Hematopoietic multipotent progenitor cell treated with erythropoietin and hydrocortisone succinate and interleukin-3 and kit ligand, for 15 days (in vitro differentiated cells): ENCODE measurements at regions not wholly inside any gene's neighbourhood (a gene's known extent, or its start where the extent isn't known, plus 50 kb on each side); places are given as distances from the start of the nearest gene placed in this dataset.

Source experiments
- DNase-seq: peaks from one replicate; pipeline ENCODE4 v3.0.0-alpha.2; 2015; ENCODE audit warnings: low spot score

DNA sequence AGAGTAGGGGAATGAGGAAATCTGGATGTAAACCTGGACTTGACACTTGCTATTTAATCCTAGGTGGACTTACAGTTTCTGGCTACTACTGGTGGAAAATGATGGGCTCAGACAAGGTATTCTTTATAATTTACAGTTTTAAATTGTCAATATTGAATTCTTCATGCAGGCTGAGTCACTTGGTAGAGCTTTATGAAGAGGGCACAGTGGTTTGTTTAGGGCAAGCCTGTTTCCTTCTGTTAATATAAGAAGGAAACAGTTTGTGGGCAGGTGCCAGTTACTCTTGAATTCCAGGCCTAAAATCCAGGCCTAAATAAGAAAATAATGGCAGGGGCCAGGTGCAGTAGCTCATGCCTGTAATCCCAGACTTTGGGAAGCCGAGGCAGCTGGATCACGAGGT is 355.8 kb upstream of the RGS6 start:
- no peak for DNase-seq

DNA sequence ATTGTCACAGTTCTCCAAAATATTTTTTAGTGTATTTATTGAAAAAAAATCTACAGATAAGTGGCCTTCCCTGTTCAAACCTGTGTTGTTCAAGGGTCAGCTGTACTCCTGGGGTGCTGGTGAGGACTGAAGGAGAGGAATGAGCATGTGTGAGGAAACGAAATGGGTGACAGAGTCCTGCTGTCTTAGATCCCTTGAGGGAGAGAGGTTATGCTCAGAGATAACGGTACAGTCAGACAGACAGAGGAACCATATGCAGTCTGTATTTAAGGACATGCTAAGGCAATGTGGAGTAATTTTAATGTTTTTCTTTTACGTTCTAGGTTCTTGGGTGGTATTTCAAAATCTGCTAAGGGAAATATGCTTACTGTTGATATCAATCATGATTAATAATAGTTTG is 352.9 kb upstream of the RGS6 start:
- DNase-seq: no peak

DNA sequence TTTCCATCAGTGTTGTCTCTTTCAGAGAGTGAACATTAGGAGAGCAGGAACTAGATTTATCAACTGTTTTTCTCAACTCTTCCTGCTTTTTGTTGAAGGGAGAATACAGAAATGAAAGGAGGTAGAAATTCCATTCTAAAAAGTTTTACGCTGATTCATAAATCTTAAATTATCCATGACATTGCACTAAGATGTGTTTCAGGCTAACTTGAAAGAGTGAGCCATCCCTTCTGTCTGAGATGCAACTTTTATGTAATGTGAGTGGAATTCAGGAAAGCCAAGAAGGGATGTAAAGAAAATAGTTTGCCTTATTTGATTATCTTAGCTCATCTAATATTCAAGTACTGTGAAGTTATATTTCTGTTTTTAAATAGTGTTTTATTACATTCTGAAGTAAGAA is 349.5 kb upstream of the RGS6 start:
- DNase-seq: no peak

DNA sequence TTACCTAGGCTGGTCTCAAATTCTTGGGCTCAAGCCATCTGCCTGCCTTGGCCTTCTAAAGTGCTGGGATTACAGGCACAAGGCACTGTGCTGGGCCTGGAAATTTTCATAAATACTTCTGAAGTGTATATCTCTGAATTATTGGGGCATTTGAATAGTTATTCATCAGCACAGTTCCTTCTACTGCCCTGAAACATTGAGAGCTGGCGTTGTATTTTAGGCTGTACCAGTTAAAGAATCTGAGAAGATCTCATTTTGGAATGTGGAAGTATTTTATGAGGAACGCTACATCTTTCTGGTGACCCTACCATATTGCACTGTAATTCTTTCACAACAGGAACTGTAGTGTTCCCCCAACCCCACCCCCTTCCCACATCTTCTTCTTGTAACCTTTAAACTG is 349.0 kb upstream of the RGS6 start:
- DNase-seq: no peak

DNA sequence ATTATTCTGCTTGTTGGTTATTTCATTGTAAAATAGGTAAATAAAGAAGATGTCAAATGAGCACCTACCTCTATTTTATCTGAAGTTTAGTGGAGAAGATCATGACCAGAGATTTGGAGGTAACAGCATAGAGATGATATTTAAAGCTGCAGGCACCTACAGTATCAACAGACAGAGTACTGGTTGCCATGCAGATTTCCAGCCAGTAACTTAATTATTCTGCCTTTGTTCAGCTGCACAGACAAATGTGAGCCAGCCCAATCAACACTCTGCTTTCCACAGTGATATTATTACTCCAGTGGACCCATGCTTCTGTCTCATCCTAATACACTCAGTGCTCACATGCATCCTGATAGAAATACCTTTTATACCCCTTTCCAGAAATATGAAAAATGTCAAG is 348.5 kb upstream of the RGS6 start:
- no peak for DNase-seq

DNA sequence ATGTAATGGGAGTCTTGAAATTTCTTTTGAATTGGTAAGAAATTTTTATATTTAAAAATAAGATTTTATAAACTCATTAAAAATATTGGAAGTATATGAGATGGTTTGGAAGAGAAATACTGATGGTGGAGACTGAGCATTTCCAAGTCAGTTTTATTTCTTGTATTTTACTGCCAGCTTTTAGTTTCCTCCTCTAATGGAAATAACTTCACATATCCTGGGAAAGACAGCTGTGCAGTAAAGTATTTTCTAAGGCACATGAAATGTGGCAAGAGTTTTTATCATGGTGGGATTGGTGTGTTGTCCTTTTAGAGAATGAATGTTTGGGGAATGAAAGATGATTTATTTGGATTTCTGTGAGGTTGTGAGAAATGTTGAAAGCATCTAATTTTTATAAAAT is 346.9 kb upstream of the RGS6 start:
- no peak for DNase-seq

DNA sequence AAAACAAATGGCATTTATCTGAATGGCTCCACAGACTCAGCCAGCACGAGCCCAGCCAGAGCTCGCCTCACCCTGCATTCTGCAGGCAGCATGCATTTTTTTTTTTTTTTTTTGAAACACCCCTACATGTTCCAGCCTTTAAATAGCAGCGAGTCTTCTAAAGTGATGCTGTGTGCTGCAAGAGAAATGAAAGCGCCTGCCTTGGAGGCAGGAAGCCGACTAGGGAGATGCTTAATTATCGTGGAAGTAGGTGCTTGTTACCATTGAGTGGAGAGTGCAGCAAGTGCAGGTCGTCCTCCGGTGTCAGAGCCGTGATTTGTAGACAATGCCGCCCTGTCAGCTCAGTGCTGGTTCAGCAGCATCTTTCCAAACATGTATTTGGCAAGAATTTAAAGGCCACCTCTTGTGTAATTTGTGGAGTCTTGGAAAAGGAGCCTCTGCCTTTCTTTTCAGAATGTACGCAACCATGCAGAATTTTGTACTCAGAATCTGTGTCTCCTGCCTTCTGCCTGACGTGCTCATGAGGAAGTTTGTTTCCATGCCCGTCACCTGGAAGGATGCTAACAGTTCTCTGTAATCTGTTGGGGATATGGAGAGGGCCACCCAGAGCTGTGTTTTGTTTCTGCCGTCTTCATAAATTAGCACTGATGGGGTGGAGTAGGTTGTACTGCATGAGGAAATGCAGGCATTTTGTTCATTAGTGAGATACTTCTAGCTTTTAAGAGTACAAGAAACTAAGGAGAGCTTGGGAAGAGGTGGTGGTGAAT is 345.9 kb upstream of the RGS6 start:
- no peak for DNase-seq

DNA sequence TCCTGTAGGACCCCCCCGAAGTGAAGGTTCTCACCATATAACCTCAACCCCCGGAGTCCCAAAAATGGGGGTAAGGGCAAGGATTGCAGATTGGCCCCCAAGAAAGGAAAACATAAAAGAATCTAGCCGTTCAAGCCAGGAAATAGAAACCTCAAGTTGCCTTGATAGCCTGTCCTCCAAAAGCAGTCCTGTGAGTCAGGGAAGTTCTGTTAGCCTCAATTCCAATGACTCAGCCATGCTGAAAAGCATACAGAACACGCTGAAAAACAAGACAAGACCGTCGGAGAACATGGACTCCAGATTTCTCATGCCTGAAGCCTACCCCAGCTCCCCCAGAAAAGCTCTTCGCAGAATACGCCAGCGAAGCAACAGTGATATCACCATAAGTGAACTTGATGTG is 344.2 kb upstream of the RGS6 start:
- DNase-seq: no peak

DNA sequence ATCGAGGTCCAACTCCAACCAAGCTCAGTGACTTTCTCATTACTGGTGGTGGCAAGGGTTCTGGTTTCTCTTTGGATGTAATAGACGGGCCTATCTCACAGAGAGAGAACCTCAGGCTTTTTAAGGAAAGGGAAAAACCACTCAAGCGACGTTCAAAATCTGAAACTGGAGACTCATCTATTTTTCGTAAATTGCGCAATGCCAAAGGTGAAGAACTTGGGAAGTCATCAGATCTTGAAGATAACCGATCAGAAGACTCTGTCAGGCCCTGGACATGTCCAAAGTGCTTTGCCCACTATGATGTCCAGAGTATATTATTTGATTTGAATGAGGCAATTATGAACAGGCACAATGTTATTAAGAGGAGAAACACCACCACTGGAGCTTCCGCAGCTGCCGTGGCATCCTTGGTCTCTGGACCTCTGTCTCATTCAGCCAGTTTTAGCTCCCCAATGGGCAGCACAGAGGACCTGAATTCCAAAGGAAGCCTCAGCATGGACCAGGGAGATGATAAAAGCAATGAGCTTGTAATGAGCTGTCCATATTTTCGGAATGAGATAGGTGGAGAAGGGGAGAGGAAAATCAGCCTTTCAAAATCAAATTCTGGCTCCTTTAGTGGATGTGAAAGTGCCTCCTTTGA is 343.5 kb upstream of the RGS6 start:
- DNase-seq: no peak

DNA sequence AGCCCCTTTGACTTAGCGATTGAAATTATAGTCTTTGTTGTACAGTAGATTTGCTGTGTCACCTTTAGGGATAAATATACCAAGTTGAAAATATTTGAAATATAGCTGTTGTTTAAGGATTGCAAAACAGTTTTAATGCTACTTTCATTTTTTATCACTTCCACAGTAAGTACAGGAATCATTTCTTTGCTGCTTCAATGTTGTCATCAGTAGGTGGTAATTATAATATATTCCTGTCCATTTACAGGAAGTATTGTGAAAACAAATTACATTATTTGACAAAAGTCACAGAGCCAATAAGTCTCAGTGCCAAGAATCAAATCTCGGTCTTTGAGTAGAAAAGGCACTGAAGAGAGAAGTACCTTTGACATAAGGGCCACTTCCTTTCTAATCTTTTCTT is 342.6 kb upstream of the RGS6 start:
- no peak for DNase-seq

DNA sequence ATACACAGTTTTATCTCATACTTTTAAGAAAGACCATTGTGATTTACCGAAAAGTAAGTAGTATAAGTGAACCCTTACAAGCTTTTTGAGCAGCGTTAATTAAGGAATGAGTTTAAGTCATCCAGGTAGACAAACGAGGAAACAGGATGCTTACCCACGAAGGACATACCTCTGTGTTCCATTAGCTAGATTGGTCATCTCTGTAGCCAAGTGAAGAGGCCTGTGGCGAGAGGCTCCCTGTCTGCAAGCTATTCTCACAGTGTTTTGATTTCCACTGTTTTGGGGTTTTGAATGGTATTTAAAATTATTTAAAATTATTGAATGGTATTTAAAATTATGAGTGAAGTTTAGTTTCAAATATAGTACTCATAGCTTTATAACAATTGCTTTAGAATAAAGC is 342.1 kb upstream of the RGS6 start:
- no peak for DNase-seq

DNA sequence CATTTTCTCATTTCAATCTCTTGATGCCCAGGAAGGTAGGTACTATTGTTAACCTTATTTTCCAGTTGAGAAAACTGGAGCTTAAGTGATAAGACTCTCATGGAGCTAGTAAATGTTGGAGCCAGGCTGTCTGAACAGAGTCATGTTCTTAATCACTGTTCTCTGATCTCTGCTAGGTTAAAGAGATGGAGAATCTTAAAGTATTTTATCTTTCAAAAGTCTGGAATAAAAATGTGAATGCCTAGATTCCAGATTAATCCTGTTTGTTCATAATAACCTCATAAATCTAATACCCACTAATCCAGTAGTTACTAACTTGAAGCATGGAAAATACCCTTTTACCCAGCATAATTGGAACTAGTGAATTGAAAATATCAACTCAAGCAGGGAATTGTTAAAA is 341.0 kb upstream of the RGS6 start:
- DNase-seq: no peak

DNA sequence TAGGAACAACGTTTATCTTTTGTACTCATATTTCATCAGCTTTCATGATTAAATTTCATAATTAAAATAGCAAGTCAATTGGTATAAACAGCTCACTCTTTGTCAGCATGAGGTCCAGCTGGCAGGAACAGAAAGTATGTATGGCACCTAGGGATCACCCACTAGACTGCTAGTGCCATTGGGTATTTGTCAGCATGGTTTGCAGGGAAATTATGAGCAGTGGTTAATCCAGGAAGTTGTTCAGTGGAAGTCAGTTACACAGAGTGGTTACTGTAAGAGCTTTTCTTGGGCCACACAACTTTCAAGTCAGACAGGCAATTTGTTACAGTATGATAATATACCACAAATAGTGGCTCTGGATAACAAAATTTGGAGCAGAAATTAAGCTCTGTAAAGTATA is 340.3 kb upstream of the RGS6 start:
- DNase-seq: no peak

DNA sequence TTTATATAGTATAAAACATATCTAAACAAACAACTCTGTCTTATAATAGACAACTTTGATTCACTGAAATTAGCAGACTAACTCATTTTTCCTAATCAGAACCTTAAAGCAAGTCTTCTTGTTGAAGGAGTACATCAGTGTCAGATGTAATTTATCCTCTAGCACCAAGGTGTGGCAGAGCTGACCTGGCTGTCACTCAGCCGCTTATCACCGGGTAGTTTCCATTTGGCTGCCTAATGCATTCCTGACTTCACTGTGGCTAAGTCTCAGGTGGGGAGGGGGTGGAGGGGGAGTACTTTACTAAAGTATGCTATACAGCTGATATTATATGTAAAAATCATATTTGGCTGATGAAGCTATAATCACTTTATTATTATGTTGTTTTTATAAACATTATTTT is 339.9 kb upstream of the RGS6 start:
- DNase-seq: no peak

DNA sequence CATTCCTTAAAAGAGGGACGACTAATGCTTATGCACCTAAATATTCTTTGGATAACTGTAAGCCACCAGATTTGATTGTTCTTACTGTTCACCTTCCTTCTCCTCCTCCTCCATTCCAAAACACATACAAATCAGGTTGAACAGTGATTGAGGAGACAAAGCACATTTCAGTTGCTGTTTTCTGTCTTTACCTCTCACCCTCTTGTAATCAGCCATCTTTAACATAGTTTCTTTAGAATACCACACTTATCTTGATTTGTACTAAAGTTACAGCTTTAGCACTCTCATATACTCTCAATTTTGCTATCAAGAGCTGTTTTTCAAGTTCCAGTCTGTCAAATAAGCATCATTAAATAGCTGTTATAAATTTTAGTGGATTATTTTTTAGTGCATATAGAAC is 338.3 kb upstream of the RGS6 start:
- no peak for DNase-seq

DNA sequence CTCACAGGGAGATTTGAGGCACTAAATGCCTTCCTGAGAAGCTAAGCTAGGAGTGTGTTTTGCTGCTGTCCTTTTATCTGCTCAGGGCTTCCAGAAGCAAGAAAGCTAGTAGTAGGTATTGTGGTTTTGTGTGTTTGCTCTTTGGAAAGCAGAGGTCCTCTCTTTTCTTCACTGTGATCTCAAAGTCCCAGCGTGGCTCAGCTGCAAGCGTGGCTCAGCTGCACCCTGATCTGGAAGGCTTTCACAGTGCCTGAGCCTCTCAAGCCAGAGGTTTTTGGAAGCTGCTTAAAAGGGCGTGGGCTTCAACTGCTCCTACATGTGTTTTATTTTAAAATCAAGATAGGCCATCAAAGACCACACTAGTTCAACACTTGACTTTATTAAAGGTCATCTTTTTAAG is 337.4 kb upstream of the RGS6 start:
- DNase-seq: no peak

DNA sequence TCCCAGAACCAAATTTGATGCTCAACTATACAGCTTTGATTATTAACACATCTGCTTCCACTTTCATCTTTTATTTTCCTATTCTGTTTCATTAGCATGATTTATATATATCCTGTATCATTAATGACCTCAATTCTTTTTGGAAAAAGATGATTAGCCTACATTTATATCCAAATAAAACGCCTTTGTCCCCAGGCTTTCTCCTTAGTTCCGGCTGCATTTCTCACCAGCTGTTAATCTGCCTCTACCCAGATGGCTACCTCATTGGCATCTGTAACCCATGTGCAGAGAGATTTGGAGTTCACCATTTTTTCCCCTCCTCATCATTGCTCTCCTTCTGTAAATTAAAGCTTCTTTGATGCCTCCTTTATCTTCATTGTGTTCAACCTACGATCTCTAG is 336.8 kb upstream of the RGS6 start:
- DNase-seq: no peak

DNA sequence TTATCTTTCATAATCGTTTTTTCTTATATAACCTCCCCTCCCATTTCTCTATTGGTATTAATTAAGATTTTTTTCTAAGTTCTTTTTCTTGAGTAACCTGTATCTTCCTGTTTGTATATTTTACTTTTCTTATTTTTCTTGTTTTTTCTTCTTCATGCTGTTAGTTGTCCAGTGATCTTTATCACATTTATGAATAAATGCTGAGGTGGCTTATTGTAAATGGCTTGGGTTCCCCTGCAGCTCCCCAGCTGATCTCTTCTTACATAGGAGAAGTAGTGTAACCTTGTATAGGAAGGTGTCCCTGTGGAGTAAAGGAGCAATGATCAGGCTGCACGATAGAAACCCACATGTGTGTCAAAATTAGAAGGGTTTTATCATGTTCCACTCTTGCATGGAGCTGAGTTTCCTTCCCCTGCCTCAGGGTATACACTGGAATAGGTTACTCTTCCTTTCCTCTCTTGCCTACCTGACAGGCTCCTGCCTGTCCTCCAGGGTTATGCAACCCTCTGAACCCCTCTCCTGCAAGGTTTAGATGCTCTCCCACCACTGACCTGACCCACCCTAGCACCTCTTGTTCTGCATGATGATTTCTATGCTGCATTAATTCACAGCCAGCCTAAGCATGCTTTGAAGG is 334.8 kb upstream of the RGS6 start:
- DNase-seq: no peak

DNA sequence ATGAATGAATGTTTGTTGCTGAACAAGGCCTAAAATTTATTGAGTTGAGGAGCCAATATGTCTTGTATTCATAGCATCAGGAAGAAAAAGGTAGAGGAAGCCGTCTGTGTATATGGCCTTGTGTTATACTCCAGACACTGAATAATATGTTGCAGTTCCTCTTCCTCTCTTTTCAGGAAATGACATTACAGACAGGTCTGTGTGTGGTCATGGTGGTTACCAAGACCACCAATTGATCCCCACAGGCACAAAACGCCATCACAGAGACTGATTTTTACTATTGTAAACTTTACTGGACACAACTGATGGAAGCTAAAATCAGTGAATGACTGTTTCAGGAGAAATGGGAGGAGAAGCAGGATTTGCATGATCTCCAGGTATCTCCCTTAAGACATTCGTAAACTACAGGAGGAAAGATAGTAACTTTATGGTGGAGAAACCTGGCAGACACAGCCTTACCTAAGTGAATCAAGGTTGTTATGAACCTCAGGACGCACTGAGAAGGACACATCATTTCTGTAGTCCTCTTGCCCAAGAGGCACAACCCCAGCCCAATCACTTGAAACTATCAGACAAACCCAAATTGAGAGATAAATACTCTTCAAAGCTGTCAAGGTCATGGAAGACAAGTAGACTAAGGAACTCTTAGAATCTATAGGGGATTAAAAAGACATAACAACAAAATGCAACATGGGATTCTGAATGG is 334.1 kb upstream of the RGS6 start:
- DNase-seq: no peak

DNA sequence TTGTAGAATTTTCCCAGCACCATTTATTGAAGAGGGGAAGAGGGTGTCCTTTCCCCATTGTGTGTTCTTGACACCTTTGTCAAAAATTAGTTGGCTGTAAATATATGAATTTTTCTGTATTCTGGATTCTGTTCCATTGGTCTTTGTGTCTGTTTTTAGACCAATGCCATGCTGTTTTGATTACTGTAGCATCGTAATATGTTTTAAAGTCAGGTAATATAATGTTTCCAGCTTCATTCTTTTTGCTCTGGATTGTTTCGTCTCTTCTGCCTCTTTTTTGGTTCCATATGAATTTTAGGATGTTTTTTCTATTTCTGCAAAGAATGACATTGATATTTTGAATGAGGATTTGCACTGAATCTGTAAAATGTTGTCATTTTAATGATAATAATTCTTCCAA is 331.9 kb upstream of the RGS6 start:
- no peak for DNase-seq

DNA sequence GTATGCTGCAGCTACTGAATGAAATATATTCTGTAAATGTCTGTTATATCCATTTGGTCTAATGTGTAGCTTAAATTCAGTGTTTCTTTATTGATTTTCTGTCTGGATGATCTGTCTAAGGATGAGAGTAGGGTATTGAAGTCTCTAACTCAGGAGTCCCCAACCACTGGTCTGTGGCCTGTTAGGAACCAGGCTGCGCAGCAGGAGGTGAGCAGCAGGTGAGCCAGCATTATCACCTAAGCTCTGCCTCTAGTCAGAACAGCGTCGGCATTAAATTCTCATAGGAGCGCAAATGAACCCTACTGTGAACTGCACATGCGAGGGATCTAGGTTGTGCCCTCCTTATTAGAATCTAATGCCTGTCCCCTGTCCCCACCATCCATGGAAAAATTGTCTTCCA is 329.7 kb upstream of the RGS6 start:
- DNase-seq: no peak

DNA sequence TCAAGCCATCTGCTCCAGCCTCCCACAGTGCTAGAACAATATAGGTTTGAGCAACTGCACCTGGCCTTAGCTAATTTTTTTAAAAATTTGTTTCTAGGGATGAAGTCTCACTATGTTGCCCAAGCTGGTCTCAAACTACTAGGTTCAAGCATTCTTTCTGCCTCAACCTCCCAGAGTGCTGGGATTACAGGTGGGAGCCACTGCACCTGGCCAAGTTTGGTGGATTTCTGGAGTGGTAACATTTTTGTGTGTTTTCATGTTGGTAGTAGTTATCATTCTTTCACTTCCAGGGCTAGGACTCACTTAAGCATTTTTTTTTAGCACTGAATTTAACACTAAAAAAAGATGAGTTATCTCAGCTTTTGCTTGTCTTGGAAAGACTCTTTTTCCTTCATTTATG is 328.0 kb upstream of the RGS6 start:
- no peak for DNase-seq

DNA sequence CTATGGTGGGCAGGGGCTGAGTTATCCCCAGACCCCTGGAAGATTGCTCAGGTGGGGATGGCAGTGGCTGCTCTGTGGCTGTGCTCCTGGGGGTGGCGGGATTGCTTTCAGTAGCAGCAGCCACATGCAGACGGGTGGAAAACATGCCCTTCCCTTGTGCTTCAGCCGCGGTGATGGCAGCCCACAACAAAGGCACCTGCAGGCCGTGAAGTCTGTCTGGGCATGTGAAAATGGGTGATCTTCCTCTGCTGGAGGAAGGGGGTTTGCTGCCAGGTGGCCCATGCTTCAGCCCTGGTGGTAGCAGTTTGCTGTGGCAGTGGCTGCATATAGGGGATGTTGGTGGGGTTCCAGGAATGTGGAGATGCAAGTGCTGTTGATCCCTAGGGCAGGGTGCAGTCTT is 326.2 kb upstream of the RGS6 start:
- no peak for DNase-seq
